Liver (tissue), 3 donors: ENCODE measurements at regions not wholly inside any gene's neighbourhood (a gene's known extent, or its start where the extent isn't known, plus 50 kb on each side); places are given as distances from the start of the nearest gene placed in this dataset.

ENCODE experiments used
- ATF3 ChIP-seq: IDR thresholded peaks from 2 replicates; pipeline ENCODE4 v1.6.1; 2016; ENCODE audit warnings: antibody characterized with exemption
- CTCF ChIP-seq: fragments of 150-350 bp; IDR thresholded peaks from 2 replicates; pipeline ENCODE4 v1.5.1; 2017; ENCODE audit warnings: improper control_type of control experiment, low read depth, low read length; ENCODE audit not compliant: missing input control
- EGR1 ChIP-seq, 2 donors: IDR thresholded peaks; 2 replicates each; pipeline ENCODE4 v1.6.1; 2016 to 2018; ENCODE audit warnings: antibody characterized with exemption in 2 of 2, low read depth in 2 of 2
- GABPA ChIP-seq, 2 donors: IDR thresholded peaks in 1 of 2; conservative IDR thresholded peaks in 1 of 2; 2 replicates each; pipeline ENCODE4 v1.6.1; 2016; ENCODE audit warnings: antibody characterized with exemption in 2 of 2, mild to moderate bottlenecking in 1 of 2, moderate library complexity in 1 of 2
- HNF4A ChIP-seq, 2 donors: conservative IDR thresholded peaks; 2 replicates each; pipeline ENCODE4 v1.6.1; 2016; ENCODE audit warnings: antibody characterized with exemption in 2 of 2, mild to moderate bottlenecking in 2 of 2
- JUND ChIP-seq, 2 donors: IDR thresholded peaks; 2 replicates each; pipeline ENCODE4 v1.6.1; 2016; ENCODE audit warnings: antibody characterized with exemption in 2 of 2
- MAX ChIP-seq: IDR thresholded peaks from 2 replicates; pipeline ENCODE4 v1.6.1; 2016; ENCODE audit warnings: antibody characterized with exemption
- RAD21 ChIP-seq, 2 donors: IDR thresholded peaks; 2 replicates each; pipeline ENCODE4 v1.6.1; 2016; ENCODE audit warnings: antibody characterized with exemption in 2 of 2, mild to moderate bottlenecking in 2 of 2
- SP1 ChIP-seq: IDR thresholded peaks from 2 replicates; pipeline ENCODE4 v1.6.1; 2018; ENCODE audit warnings: antibody characterized with exemption, mild to moderate bottlenecking
- TAF1 ChIP-seq: conservative IDR thresholded peaks from 2 replicates; pipeline ENCODE4 v1.6.1; 2016; ENCODE audit warnings: antibody characterized with exemption, mild to moderate bottlenecking
- TF ChIP-seq, protein P1 (sequence below): IDR thresholded peaks from 2 replicates; pipeline ENCODE4 v1.6.1; 2016; ENCODE audit warnings: antibody characterized with exemption
- TF ChIP-seq, protein P2 (sequence below): IDR thresholded peaks from 2 replicates; pipeline ENCODE4 v1.6.1; 2016; ENCODE audit warnings: antibody characterized with exemption, mild to moderate bottlenecking
- donor health status: healthy.
- donor health status: healthy.

DNA sequence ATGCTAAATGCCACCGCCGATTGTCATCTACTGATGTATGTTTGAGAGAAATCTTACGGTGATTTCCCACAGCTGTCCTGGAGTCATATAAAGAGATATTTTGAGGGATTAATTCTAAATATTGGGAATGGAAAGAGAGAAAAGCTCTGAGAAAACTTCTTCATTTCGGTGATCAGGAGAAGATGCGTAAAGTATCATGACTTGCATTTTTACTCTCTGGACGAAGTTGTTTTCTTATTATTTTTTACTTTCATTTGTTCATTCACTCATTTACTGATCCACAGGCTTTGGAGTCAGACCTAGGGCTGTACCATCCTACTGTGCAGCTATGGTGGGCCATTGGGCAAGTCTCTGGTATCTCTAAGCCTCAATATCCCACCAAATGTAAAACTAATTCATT is 58.4 kb upstream of the RUNX1 start:
- TF ChIP-seq GABPA (IDR thresholded peaks at IDR 0.05 in 1 of 2, conservative IDR thresholded peaks at IDR 0.05 in 1 of 2) (no peak), CTCF (no peak), MAX (no peak), EGR1 (IDR thresholded peaks at IDR 0.05; ENCODE audit: low read depth in 2 of 2) (no peak), HNF4A (conservative IDR thresholded peaks at IDR 0.05) (no peak), TAF1 (no peak), RAD21 (IDR thresholded peaks at IDR 0.05) (no peak), ATF3 (no peak), JUND (IDR thresholded peaks at IDR 0.05) (no peak), SP1 (no peak)
- TF ChIP-seq, protein P1, sequence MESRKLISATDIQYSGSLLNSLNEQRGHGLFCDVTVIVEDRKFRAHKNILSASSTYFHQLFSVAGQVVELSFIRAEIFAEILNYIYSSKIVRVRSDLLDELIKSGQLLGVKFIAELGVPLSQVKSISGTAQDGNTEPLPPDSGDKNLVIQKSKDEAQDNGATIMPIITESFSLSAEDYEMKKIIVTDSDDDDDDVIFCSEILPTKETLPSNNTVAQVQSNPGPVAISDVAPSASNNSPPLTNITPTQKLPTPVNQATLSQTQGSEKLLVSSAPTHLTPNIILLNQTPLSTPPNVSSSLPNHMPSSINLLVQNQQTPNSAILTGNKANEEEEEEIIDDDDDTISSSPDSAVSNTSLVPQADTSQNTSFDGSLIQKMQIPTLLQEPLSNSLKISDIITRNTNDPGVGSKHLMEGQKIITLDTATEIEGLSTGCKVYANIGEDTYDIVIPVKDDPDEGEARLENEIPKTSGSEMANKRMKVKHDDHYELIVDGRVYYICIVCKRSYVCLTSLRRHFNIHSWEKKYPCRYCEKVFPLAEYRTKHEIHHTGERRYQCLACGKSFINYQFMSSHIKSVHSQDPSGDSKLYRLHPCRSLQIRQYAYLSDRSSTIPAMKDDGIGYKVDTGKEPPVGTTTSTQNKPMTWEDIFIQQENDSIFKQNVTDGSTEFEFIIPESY = no peak
- TF ChIP-seq, protein P2, sequence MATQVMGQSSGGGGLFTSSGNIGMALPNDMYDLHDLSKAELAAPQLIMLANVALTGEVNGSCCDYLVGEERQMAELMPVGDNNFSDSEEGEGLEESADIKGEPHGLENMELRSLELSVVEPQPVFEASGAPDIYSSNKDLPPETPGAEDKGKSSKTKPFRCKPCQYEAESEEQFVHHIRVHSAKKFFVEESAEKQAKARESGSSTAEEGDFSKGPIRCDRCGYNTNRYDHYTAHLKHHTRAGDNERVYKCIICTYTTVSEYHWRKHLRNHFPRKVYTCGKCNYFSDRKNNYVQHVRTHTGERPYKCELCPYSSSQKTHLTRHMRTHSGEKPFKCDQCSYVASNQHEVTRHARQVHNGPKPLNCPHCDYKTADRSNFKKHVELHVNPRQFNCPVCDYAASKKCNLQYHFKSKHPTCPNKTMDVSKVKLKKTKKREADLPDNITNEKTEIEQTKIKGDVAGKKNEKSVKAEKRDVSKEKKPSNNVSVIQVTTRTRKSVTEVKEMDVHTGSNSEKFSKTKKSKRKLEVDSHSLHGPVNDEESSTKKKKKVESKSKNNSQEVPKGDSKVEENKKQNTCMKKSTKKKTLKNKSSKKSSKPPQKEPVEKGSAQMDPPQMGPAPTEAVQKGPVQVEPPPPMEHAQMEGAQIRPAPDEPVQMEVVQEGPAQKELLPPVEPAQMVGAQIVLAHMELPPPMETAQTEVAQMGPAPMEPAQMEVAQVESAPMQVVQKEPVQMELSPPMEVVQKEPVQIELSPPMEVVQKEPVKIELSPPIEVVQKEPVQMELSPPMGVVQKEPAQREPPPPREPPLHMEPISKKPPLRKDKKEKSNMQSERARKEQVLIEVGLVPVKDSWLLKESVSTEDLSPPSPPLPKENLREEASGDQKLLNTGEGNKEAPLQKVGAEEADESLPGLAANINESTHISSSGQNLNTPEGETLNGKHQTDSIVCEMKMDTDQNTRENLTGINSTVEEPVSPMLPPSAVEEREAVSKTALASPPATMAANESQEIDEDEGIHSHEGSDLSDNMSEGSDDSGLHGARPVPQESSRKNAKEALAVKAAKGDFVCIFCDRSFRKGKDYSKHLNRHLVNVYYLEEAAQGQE = no peak
